ENCODE measurements at regions not wholly inside any gene's neighbourhood (a gene's known extent, or its start where the extent isn't known, plus 50 kb on each side); places are given as distances from the start of the nearest gene placed in this dataset.

- ChIA-PET POLR2A (ENCODE audit: unreplicated experiment) (no interaction called here), CTCF (no interaction called here)
- Histone ChIP-seq H3K4me3 (ENCODE audit: low read length) (no peak overlapping the region), H3K9me3 (ENCODE audit: low read length) (no peaks in the 10 kb centered on the region), H3K27ac (ENCODE audit: low read length) (no peak overlapping the region), H3K4me2 (ENCODE audit: low read length) (no peak overlapping the region), H3F3A (ENCODE audit: low read length, unreplicated experiment) (no peaks in the 10 kb centered on the region), H4K20me1 (ENCODE audit: low read length) (no peaks in the 10 kb centered on the region), H3K9me2 (replicated peaks; ENCODE audit: low read length) (no peaks in the 10 kb centered on the region), H3K36me3 (ENCODE audit: low read depth, low read length) (no peaks in the 10 kb centered on the region), H3K9ac (ENCODE audit: low read length) (no peak overlapping the region), H2AFZ (ENCODE audit: low read length) (no peak overlapping the region), H3K27me3 (ENCODE audit: low read length) (peaks cover 43% of the 10 kb centered on the region), H3K4me1 (ENCODE audit: insufficient read depth, low read length) (no peaks in the 10 kb centered on the region), H3K79me2 (ENCODE audit: low read length) (no peaks in the 10 kb centered on the region)
- TF ChIP-seq CTCF (conservative IDR thresholded peaks at IDR 0.05; ENCODE audit: low read depth, low read length) (no peak), EZH2 (IDR thresholded peaks at IDR 0.05; ENCODE audit: low read length, unreplicated experiment) (no peak), EZH2phosphoT487 (IDR thresholded peaks at IDR 0.05; ENCODE audit: borderline replicate concordance, low read length) (no peak)
- DNase-seq (no peak), ATAC-seq (no peak)
- BruUV-seq (replicated peaks) = no TSS peak
- intact Hi-C loops (cut with micrococcal nuclease) = no loop called here
These were observed 342.2 kb upstream of the HS6ST1 start for GRCh38 chr2:128660836-128661235.

DNA sequence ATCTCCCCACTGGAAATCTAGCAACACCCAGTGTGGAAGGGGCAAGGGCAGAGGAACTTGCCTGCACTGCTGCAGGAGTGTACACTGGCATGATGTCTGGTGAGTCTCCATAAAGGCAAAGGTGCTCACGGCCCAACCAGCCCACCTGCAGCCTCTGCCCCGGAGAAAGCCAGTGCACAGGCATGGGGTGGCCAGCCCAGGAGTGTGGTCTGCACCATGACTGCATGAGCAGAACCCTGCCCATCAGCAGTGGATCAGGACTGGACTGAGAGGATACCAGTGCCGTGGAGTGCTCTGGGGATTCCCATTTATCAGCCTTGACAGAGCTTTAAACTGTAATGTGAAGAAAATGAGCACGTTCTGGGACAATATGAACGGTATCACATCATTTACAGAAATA lies 342.6 kb upstream of the HS6ST1 start:
- ChIA-PET CTCF (no interaction called here), POLR2A (ENCODE audit: unreplicated experiment) (no interaction called here)
- no peak overlapping the region for H3K4me3 ChIP-seq (ENCODE audit: low read length)
- no peak for TF ChIP-seq CTCF (conservative IDR thresholded peaks at IDR 0.05; ENCODE audit: low read depth, low read length)
- TF ChIP-seq EZH2 (IDR thresholded peaks at IDR 0.05; ENCODE audit: low read length, unreplicated experiment) = no peak
- no peak for TF ChIP-seq EZH2phosphoT487 (IDR thresholded peaks at IDR 0.05; ENCODE audit: borderline replicate concordance, low read length)
- no peak overlapping the region for H3K4me2 ChIP-seq (ENCODE audit: low read length)
- no TSS peak for BruUV-seq (replicated peaks)
- H3K36me3 ChIP-seq (ENCODE audit: low read depth, low read length) = no peaks in the 10 kb centered on the region
- no peaks in the 10 kb centered on the region for H3K4me1 ChIP-seq (ENCODE audit: insufficient read depth, low read length)
- H3K9me2 ChIP-seq (replicated peaks; ENCODE audit: low read length) = no peaks in the 10 kb centered on the region
- H3K27me3 ChIP-seq (ENCODE audit: low read length) = peaks cover 47% of the 10 kb centered on the region
- H3K79me2 ChIP-seq (ENCODE audit: low read length) = no peaks in the 10 kb centered on the region
- no peak overlapping the region for H3K27ac ChIP-seq (ENCODE audit: low read length)
- ATAC-seq (no peak), DNase-seq (no peak)
- no peak overlapping the region for H3K9ac ChIP-seq (ENCODE audit: low read length)
- no peak overlapping the region for H2AFZ ChIP-seq (ENCODE audit: low read length)
- no peaks in the 10 kb centered on the region for H3F3A ChIP-seq (ENCODE audit: low read length, unreplicated experiment)
- no peaks in the 10 kb centered on the region for H4K20me1 ChIP-seq (ENCODE audit: low read length)
- intact Hi-C loops (cut with micrococcal nuclease) = no loop called here
- no peaks in the 10 kb centered on the region for H3K9me3 ChIP-seq (ENCODE audit: low read length)

- no TSS peak for BruUV-seq (replicated peaks)
- Histone ChIP-seq H3K79me2 (ENCODE audit: low read length) (no peaks in the 10 kb centered on the region), H3K27ac (ENCODE audit: low read length) (no peak overlapping the region), H3K36me3 (ENCODE audit: low read depth, low read length) (no peaks in the 10 kb centered on the region), H3K9me3 (ENCODE audit: low read length) (no peaks in the 10 kb centered on the region), H3K9me2 (replicated peaks; ENCODE audit: low read length) (no peaks in the 10 kb centered on the region), H3F3A (ENCODE audit: low read length, unreplicated experiment) (no peaks in the 10 kb centered on the region), H3K4me1 (ENCODE audit: insufficient read depth, low read length) (no peaks in the 10 kb centered on the region), H4K20me1 (ENCODE audit: low read length) (no peaks in the 10 kb centered on the region), H3K9ac (ENCODE audit: low read length) (no peak overlapping the region), H3K4me3 (ENCODE audit: low read length) (no peak overlapping the region), H2AFZ (ENCODE audit: low read length) (no peak overlapping the region), H3K27me3 (ENCODE audit: low read length) (peaks cover 55% of the 10 kb centered on the region), H3K4me2 (ENCODE audit: low read length) (no peak overlapping the region)
- no peak for DNase-seq
- POLR2A ChIA-PET (ENCODE audit: unreplicated experiment) = no interaction called here
- no peak for ATAC-seq
- intact Hi-C loops (cut with micrococcal nuclease) = no loop called here
- CTCF ChIA-PET = no interaction called here
- no peak for TF ChIP-seq CTCF (conservative IDR thresholded peaks at IDR 0.05; ENCODE audit: low read depth, low read length)
- no peak for TF ChIP-seq EZH2 (IDR thresholded peaks at IDR 0.05; ENCODE audit: low read length, unreplicated experiment)
- no peak for TF ChIP-seq EZH2phosphoT487 (IDR thresholded peaks at IDR 0.05; ENCODE audit: borderline replicate concordance, low read length)
These were observed 343.4 kb upstream of the HS6ST1 start for GRCh38 chr2:128662051-128662471.
